Fibroblast of villous mesenchyme (primary cell): ENCODE measurements at regions not wholly inside any gene's neighbourhood (a gene's known extent, or its start where the extent isn't known, plus 50 kb on each side); places are given as distances from the start of the nearest gene placed in this dataset.

Source experiments
- DNase-seq: peaks from one replicate; pipeline ENCODE4 v3.0.0-alpha.2; 2010; ENCODE audit warnings: low read depth
- H3K4me3 ChIP-seq: 2 replicates; pipeline ENCODE4 v1.5.1; 2011; ENCODE audit warnings: low read depth, mild to moderate bottlenecking, low read length
- CTCF ChIP-seq: IDR thresholded peaks from 2 replicates; pipeline ENCODE4 v1.5.1; 2012; ENCODE audit warnings: low read depth, mild to moderate bottlenecking, low read length; ENCODE audit not compliant: insufficient read depth

DNA sequence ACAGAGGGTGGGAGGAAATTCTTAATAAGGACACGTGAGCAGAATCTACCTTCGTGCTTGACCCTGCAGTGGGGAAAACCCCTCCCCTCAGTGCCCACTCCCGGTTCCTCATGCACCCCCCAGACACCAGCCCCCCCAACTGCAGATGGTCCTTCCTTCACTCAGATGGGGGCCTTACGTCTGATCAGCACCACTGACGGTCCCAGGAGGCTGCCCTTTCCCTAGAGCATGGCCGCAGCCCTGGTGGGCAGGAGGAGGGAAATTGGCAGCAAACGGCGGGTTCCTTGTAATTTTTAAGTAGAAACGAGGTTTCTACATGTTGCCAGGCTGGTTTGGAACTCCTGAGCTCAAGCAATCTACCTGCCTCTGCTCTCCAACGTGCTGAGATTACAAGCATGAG, 477.7 kb downstream of the TBC1D22A start:
- no peak overlapping the region for H3K4me3 ChIP-seq
- no peak for DNase-seq
- TF ChIP-seq CTCF: no peak

DNA sequence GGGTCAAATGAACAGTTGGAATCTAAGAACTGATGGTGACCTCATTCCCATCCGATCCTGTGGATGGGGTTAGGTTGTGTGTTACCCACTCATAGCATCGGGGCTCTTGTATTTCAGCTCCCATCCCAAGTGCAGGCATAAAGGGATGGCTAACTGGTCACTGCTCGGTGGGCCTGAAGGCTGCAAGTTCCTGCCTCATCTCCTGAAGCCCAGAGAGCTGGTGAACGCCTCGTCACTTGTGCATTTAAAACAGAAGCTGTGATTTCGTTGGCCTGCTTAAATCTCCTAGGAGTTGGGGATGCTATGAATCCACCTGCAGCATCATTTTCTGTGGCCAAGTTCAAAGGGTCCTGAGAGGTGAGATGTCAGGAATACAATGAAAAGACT, 477.0 kb downstream of the TBC1D22A start:
- DNase-seq: no peak
- no peak for TF ChIP-seq CTCF
- no peak overlapping the region for H3K4me3 ChIP-seq

DNA sequence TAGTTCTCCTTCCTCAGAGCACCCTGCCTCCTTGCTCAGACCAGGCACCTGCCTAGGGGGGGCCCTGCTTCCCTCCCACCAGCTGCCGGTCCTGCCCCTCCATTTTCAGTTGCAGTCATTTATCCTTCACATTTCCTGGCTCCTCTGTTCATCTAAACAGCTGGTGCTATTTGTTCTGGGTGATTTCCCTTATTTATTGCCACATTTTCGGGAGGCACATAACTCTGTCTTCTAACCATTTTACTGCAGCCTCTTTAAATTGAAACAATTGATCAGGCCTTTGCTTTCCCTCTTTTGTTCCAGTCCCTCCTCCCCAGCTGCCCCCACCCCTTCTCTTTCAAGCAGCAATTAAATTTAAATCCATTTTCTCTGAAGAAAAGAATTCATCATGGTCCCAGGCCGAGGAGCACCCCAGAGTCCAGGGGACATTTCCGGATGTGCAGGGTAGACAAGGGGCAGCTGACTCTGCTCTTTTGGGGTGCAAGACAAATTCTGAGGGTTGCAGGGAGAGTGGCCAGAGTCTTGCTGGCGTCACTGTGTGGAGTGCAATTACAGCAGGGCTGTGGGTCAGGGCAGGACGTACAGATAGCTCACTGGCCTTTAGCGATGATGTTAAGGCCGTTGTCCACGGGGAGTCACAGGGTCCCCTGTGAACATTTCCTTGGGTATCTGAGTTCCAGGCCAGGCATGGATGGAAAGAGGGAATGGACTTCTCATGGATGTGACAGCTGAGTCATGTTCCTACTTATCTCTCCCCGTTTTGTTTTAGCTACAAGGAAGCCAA, 476.4 kb downstream of the TBC1D22A start:
- H3K4me3 ChIP-seq: no peak overlapping the region
- TF ChIP-seq CTCF: no peak
- no peak for DNase-seq

DNA sequence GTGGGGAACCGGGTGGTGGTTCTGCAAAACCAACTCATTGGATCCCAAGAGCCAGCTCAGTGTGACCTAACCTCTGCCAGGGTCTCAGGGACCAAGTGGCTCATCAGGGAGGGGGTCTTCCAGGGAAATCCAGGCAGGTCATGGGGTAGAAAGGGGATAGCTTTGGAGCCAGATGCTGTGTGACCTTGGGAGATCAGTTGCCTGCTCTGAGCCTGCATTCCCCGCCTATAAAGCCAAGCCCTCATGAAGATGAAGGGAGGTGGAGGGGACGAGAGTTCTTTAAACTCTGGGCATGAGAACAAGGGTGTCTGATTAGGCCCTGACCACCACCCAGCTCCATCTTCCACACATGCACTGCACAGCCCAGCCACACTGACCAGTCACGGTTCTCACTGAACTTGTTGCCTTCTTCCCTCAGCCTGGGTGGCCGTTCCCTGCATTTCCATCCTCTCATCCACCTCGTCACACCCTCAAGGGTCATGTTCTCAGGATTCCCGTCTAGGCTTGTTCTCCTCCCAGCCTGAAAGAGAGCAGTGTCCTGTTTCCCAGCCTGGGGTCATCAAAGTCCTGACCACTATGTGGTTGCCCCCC, 475.5 kb downstream of the TBC1D22A start:
- TF ChIP-seq CTCF: no peak
- H3K4me3 ChIP-seq: no peak overlapping the region
- no peak for DNase-seq

DNA sequence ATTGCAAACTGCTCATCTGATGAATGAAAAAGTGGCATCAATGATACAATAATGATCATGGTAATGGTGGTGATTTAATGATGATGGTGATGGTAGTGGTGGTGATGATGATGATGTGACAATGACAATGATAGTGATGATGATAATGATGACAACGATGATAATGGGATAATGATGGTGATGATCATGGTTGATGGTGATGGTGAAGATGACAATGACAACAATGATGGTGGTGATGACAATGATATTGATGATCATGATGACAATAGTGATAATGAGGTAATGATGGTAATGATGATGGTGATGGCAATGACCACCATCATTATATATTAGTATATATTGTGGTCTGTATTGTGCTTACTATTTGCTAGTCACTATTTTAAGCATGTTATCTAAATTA, 474.3 kb downstream of the TBC1D22A start:
- no peak for DNase-seq
- no peak overlapping the region for H3K4me3 ChIP-seq
- TF ChIP-seq CTCF: no peak

DNA sequence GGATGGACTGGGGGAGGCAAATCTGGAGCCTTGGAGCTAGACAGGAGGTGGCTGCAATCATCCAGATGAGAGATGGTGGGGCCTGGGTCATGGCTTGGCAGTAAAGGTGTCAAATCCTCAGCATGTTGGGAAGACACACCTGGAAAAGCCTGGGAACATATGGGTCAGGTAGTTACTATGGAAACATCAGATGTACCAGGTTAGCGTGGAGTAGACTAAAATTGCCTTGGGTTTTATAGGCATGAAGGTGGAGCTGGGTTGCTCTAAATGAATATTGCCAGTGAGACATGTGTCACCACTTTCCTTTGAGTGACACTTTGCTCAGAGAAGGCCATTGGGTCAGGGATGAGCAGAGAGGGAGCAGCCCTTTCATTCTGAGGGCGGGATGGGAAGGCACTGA, 473.7 kb downstream of the TBC1D22A start:
- no peak for TF ChIP-seq CTCF
- DNase-seq: no peak
- no peak overlapping the region for H3K4me3 ChIP-seq
